HepG2 (cell line): ENCODE measurements at regions not wholly inside any gene's neighbourhood (a gene's known extent, or its start where the extent isn't known, plus 50 kb on each side); places are given as distances from the start of the nearest gene placed in this dataset.

Experiments used
- ATAC-seq: fragments of 200-7000 bp; cut with Tn5 transposase; 3 replicates; pipeline ENCODE4 v1.9.1; 2020; ENCODE audit warnings: mild to moderate bottlenecking, moderate library complexity
- BruUV-seq: library from RNA; stranded (reverse); fragments of 400-500 nt; replicated peaks from 2 replicates; lab custom pipeline; 2021; lab: Mats Ljungman, UMichigan
- CTCF ChIA-PET: fragments of 300-600 bp; formaldehyde crosslinking; extraction: SDS; loops from one replicate; lab custom pipeline; 2021; ENCODE audit warnings: low total read pairs, inconsistent platforms, low intra/inter-chr PET ratio; lab: Yijun Ruan, JAX
- POLR2A ChIA-PET: fragments of 350-600 bp; sonication (Branson Sonifier 250); formaldehyde crosslinking; loops from one replicate; lab custom pipeline; 2020; ENCODE audit warnings: antibody characterized with exemption, inconsistent platforms; lab: Yijun Ruan, JAX
- DNase-seq: peaks from one replicate; pipeline ENCODE4 v3.0.0-alpha.2; 2015; ENCODE audit warnings: low spot score
- FAIRE-seq: peaks from 3 replicates; lab custom pipeline; 2011; peaks lifted over from hg19 to GRCh38; lab: Jason Lieb, UNC
- H2AFZ ChIP-seq: one replicate; pipeline ENCODE4 v1.6.1; 2011; ENCODE audit warnings: low read length, inconsistent platforms
- H3K27ac ChIP-seq: fragments of 300-600 bp; 3 replicates; pipeline ENCODE4 v1.8.0; 2011; ENCODE audit warnings: mixed run types, mild to moderate bottlenecking, mixed read lengths, low read length, inconsistent platforms; ENCODE audit not compliant: insufficient read depth; ENCODE audit errors: extremely low read length
- H3K27me3 ChIP-seq, 2 experiments: fragments of 200-600 bp in 1 of 2; 2 replicates in 1 of 2; 3 replicates in 1 of 2; pipeline versions ENCODE4 v1.6.0 to v1.8.0; 2011; ENCODE audit warnings: low read length in 2 of 2, mild to moderate bottlenecking in 2 of 2, moderate library complexity in 2 of 2, inconsistent platforms in 1 of 2; ENCODE audit not compliant: insufficient read depth in 2 of 2, control insufficient read depth in 1 of 2
- H3K36me3 ChIP-seq, 2 experiments: fragments of 200-600 bp in 1 of 2; replicated peaks in 1 of 2; 2 replicates in 1 of 2; 3 replicates in 1 of 2; pipeline versions ENCODE4 v1.5.1 to v1.8.0; 2011; ENCODE audit warnings: low read length in 2 of 2, inconsistent platforms in 1 of 2; ENCODE audit not compliant: insufficient read depth in 2 of 2, control insufficient read depth in 1 of 2
- H3K4me1 ChIP-seq: 2 replicates; pipeline ENCODE4 v1.5.1; 2012; ENCODE audit warnings: low read length, inconsistent platforms; ENCODE audit not compliant: insufficient read depth
- H3K4me2 ChIP-seq: 2 replicates; pipeline ENCODE4 v1.6.0; 2011; ENCODE audit warnings: low read depth, low read length, inconsistent platforms
- H3K4me3 ChIP-seq, 3 experiments: fragments of 200-600 bp in 1 of 3; sonication (generic), shearing (Covaris generic) in 1 of 3; replicated peaks in 1 of 3; 2 replicates each; pipeline ENCODE4 v1.5.1; 2011 to 2016; ENCODE audit warnings: low read length in 3 of 3, inconsistent platforms in 2 of 3, low read depth in 2 of 3, mild to moderate bottlenecking in 2 of 3, control low read depth in 1 of 3, mixed read lengths in 1 of 3; ENCODE audit not compliant: insufficient read depth in 1 of 3
- H3K79me2 ChIP-seq: one replicate; pipeline ENCODE4 v1.6.1; 2011; ENCODE audit warnings: low read length, inconsistent platforms; ENCODE audit not compliant: insufficient read depth
- H3K9ac ChIP-seq: 2 replicates; pipeline ENCODE4 v1.6.0; 2011; ENCODE audit warnings: mild to moderate bottlenecking, low read depth, low read length, inconsistent platforms; ENCODE audit not compliant: insufficient read depth
- H3K9me3 ChIP-seq: 2 replicates; pipeline ENCODE4 v1.5.1; 2012; ENCODE audit warnings: mild to moderate bottlenecking, low read length
- H4K20me1 ChIP-seq: 2 replicates; pipeline ENCODE4 v1.6.0; 2011; ENCODE audit warnings: inconsistent platforms, mild to moderate bottlenecking, low read length, moderate library complexity; ENCODE audit not compliant: insufficient read depth
- ATF4 ChIP-seq, 2 experiments: fragments of 450-650 bp in 1 of 2; sonication (generic) in 1 of 2; formaldehyde crosslinking; IDR thresholded peaks; 2 replicates each; pipeline versions ENCODE4 v1.5.0 to v1.8.0; 2020 to 2022; ENCODE audit warnings: mild to moderate bottlenecking in 1 of 2, missing genetic modification reagents in 1 of 2
- ELF4 ChIP-seq: sonication (generic); formaldehyde crosslinking; IDR thresholded peaks from 2 replicates; pipeline ENCODE4 v1.5.0; 2020; ENCODE audit warnings: missing genetic modification reagents, mild to moderate bottlenecking, moderate library complexity, borderline replicate concordance
- MXD3 ChIP-seq: IDR thresholded peaks from 2 replicates; pipeline ENCODE4 v1.6.1; 2016; ENCODE audit warnings: mild to moderate bottlenecking, missing biosample characterization, missing genetic modification reagents
- POLR2AphosphoS5 ChIP-seq: IDR thresholded peaks from 2 replicates; pipeline ENCODE4 v1.6.1; 2012; ENCODE audit warnings: low read depth, low read length
- SAFB2 ChIP-seq: sonication (generic); formaldehyde crosslinking; IDR thresholded peaks from 2 replicates; pipeline ENCODE4 v1.5.1; 2020; ENCODE audit warnings: missing genetic modification reagents, low read depth, mild to moderate bottlenecking, borderline replicate concordance
- TMF1 ChIP-seq: sonication (generic); formaldehyde crosslinking; IDR thresholded peaks from 2 replicates; pipeline ENCODE4 v1.8.1; 2022; ENCODE audit warnings: low read depth, missing genetic modification reagents
- ZNF121 ChIP-seq: sonication (generic); formaldehyde crosslinking; IDR thresholded peaks from 2 replicates; pipeline ENCODE4 v1.5.0; 2020; ENCODE audit warnings: mild to moderate bottlenecking, missing genetic modification reagents
- ZNF20 ChIP-seq: sonication (generic); formaldehyde crosslinking; IDR thresholded peaks from 2 replicates; pipeline ENCODE4 v1.4.0; 2020; ENCODE audit warnings: mild to moderate bottlenecking, moderate library complexity, missing genetic modification reagents
- ZNF260 ChIP-seq: sonication (generic); formaldehyde crosslinking; IDR thresholded peaks from 2 replicates; pipeline ENCODE4 v1.4.0; 2020; ENCODE audit warnings: missing genetic modification reagents, low read depth, mild to moderate bottlenecking, borderline replicate concordance
- ZNF318 ChIP-seq: sonication (generic); formaldehyde crosslinking; IDR thresholded peaks from 2 replicates; pipeline ENCODE4 v1.4.0; 2020; ENCODE audit warnings: mild to moderate bottlenecking, missing genetic modification reagents
- ZNF446 ChIP-seq: sonication (generic); formaldehyde crosslinking; IDR thresholded peaks from 2 replicates; pipeline ENCODE4 v1.5.0; 2020; ENCODE audit warnings: mild to moderate bottlenecking, missing genetic modification reagents
- ZNF691 ChIP-seq: sonication (generic); formaldehyde crosslinking; IDR thresholded peaks from 2 replicates; pipeline ENCODE4 v1.4.0; 2020; ENCODE audit warnings: missing genetic modification reagents, low read depth, mild to moderate bottlenecking, borderline replicate concordance
- WGBS: methylation state at CpG from one replicate; pipeline ENCODE4 v1.1.6; 2017; ENCODE audit warnings: low lambda C conversion rate; 5-methylcytosine and 5-hydroxymethylcytosine counted together
- in situ Hi-C: cut with HindIII; loops from 2 replicates; pipeline ENCODE4 v1.10.0; 2017; ENCODE audit warnings: low pct_unique_long_range_greater_than_20kb; ENCODE audit not compliant: extremely low pct_ligation_motif_present
- intact Hi-C: fragments of 100-400 bp; cut with micrococcal nuclease; formaldehyde crosslinking; loops from one replicate; pipeline ENCODE4 v1.10.0; 2022; ENCODE audit not compliant: unreplicated experiment

- Histone ChIP-seq H3K36me3 (no peaks in the 10 kb centered on the region), H4K20me1 (no peaks in the 10 kb centered on the region), H2AFZ (no peak overlapping the region), H3K79me2 (no peaks in the 10 kb centered on the region), H3K9me3 (peaks cover 28% of the 10 kb centered on the region), H3K27me3 (no peaks in the 10 kb centered on the region), H3K27ac (no peak overlapping the region), H3K4me1 (peaks cover 10% of the 10 kb centered on the region), H3K4me3 (no peak overlapping the region), H3K9ac (no peak overlapping the region), H3K4me2 (no peak overlapping the region)
- intact Hi-C loops (no loop called here), in situ Hi-C loops (no loop called here)
- no TSS peak for BruUV-seq
- DNase-seq (no peak), ATAC-seq (no peak), FAIRE-seq (no peak)
- ChIA-PET CTCF (no interaction called here), POLR2A (no interaction called here)
- TF ChIP-seq ZNF318 = no peak
- no peak for TF ChIP-seq ZNF260 (CRISPR knock-in tag)
- TF ChIP-seq MXD3 (CRISPR knock-in tag) = no peak
- TF ChIP-seq TMF1 (CRISPR knock-in tag) = no peak
- no peak for TF ChIP-seq ZNF446 (CRISPR knock-in tag)
- no peak for TF ChIP-seq ZNF691 (CRISPR knock-in tag)
- no peak for TF ChIP-seq ZNF20 (CRISPR knock-in tag)
- no peak for TF ChIP-seq ATF4 (CRISPR knock-in tag; IDR thresholded peaks at IDR 0.05)
- TF ChIP-seq ZNF121 (CRISPR knock-in tag) = no peak
- TF ChIP-seq SAFB2 (CRISPR knock-in tag) = no peak
- TF ChIP-seq POLR2AphosphoS5 = no peak
- TF ChIP-seq ELF4 (CRISPR knock-in tag) = no peak
- WGBS = 86% methylated on average over 5 of the region's 5 CpGs
Measured at GRCh38 chr4:4749137-4749536, 110.3 kb upstream of the MSX1 start.
